GM18909 (cell line): ENCODE measurements at regions not wholly inside any gene's neighbourhood (a gene's known extent, or its start where the extent isn't known, plus 50 kb on each side); places are given as distances from the start of the nearest gene placed in this dataset.
"Not testable (repeated sequence)": the region's sequence is repeated elsewhere in the genome, so short reads cannot be mapped to it uniquely, and the experiment has no call there.

ENCODE experiments used
- ATAC-seq: cut with Tn5 transposase; IDR thresholded peaks from one replicate; pipeline ENCODE4 v1.9.1; 2021; ENCODE audit warnings: mild to moderate bottlenecking; ENCODE audit not compliant: unreplicated experiment, poor library complexity

- no peak for ATAC-seq
Measured at GRCh38 chr21:15300131-15300530, 235.3 kb upstream of the NRIP1 start.

GRCh38 chr21:15301014-15301413, 236.2 kb upstream of the NRIP1 start:
- ATAC-seq: no peak

- no peak for ATAC-seq
Measured at GRCh38 chr21:15301736-15302135, 236.9 kb upstream of the NRIP1 start.

GRCh38 chr21:15306271-15306670, 241.5 kb upstream of the NRIP1 start:
- no peak for ATAC-seq

- no peak for ATAC-seq
Measured at GRCh38 chr21:15308333-15308732, 243.5 kb upstream of the NRIP1 start.

GRCh38 chr21:15309022-15309590, 244.3 kb upstream of the NRIP1 start:
- no peak for ATAC-seq

GRCh38 chr21:15309721-15310120, 244.9 kb upstream of the NRIP1 start:
- no peak for ATAC-seq

GRCh38 chr21:15311510-15311909, 246.7 kb upstream of the NRIP1 start:
- no peak for ATAC-seq

- not testable (repeated sequence) for ATAC-seq
Measured at GRCh38 chr21:15317034-15317433, 252.2 kb upstream of the NRIP1 start.

- ATAC-seq: no peak
Measured at GRCh38 chr21:15319727-15320126, 254.9 kb upstream of the NRIP1 start.

GRCh38 chr21:15324542-15324941, 259.7 kb upstream of the NRIP1 start:
- ATAC-seq: no peak

- ATAC-seq: no peak
Measured at GRCh38 chr21:15326032-15326867, 261.4 kb upstream of the NRIP1 start.

GRCh38 chr21:15327637-15328265, 263.0 kb upstream of the NRIP1 start:
- no peak for ATAC-seq

- ATAC-seq: no peak
Measured at GRCh38 chr21:15329191-15329590, 264.4 kb upstream of the NRIP1 start.

GRCh38 chr21:15330872-15331271, 266.1 kb upstream of the NRIP1 start:
- no peak for ATAC-seq

GRCh38 chr21:15332572-15332971, 267.8 kb upstream of the NRIP1 start:
- no peak for ATAC-seq

- ATAC-seq: no peak
Measured at GRCh38 chr21:15333136-15333710, 268.4 kb upstream of the NRIP1 start.

- ATAC-seq: no peak
Measured at GRCh38 chr21:15333951-15334350, 269.2 kb upstream of the NRIP1 start.

- no peak for ATAC-seq
Measured at GRCh38 chr21:15343066-15343465, 278.3 kb upstream of the NRIP1 start.

- ATAC-seq: no peak
Measured at GRCh38 chr21:15352009-15352408, 287.2 kb upstream of the NRIP1 start.

GRCh38 chr21:15353546-15353945, 288.7 kb upstream of the NRIP1 start:
- ATAC-seq: no peak
